PC-9 (cell line): ENCODE measurements at regions not wholly inside any gene's neighbourhood (a gene's known extent, or its start where the extent isn't known, plus 50 kb on each side); places are given as distances from the start of the nearest gene placed in this dataset.

Experiments used
- BruUV-seq: library from RNA; stranded (reverse); fragments of 400-500 nt; replicated peaks from 2 replicates; lab custom pipeline; 2021; lab: Mats Ljungman, UMichigan
- CTCF ChIA-PET: fragments of 300-600 bp; sonication (Branson Sonifier 250); formaldehyde crosslinking; loops from one replicate; lab custom pipeline; 2022; ENCODE audit warnings: antibody characterized with exemption; lab: Charles Lee
- POLR2A ChIA-PET: fragments of 300-600 bp; sonication (Branson Sonifier 250); formaldehyde crosslinking; loops from one replicate; lab custom pipeline; 2022; ENCODE audit warnings: antibody characterized with exemption; ENCODE audit not compliant: unreplicated experiment; lab: Charles Lee
- DNase-seq, 2 experiments: peaks; one replicate each; pipeline versions ENCODE4 v3.0.0 to v3.0.0-alpha.2; 2015 to 2022; ENCODE audit warnings: mixed read lengths in 1 of 2
- H2AFZ ChIP-seq: fragments of 200-600 bp; sonication (generic); 2 replicates; pipeline ENCODE4 v1.8.1; 2017; ENCODE audit warnings: antibody characterized with exemption
- H3F3A ChIP-seq: fragments of 200-600 bp; sonication (generic); 2 replicates; pipeline ENCODE4 v1.8.1; 2017; ENCODE audit warnings: antibody characterized with exemption, mild to moderate bottlenecking, low read depth; ENCODE audit not compliant: insufficient read depth
- H3K27ac ChIP-seq: fragments of 200-600 bp; sonication (generic); 2 replicates; pipeline ENCODE4 v1.6.1; 2016; ENCODE audit warnings: mixed run types
- H3K27me3 ChIP-seq: fragments of 200-600 bp; sonication (generic); 2 replicates; pipeline ENCODE4 v1.6.1; 2016; ENCODE audit warnings: low read depth, mixed run types; ENCODE audit not compliant: insufficient read depth
- H3K36me3 ChIP-seq: fragments of 200-600 bp; sonication (generic); 2 replicates; pipeline ENCODE4 v1.6.1; 2016; ENCODE audit warnings: low read depth, mixed run types
- H3K4me1 ChIP-seq: fragments of 200-600 bp; sonication (generic); replicated peaks from 2 replicates; pipeline ENCODE4 v1.6.1; 2016; ENCODE audit warnings: mixed run types; ENCODE audit not compliant: insufficient read depth
- H3K4me2 ChIP-seq: fragments of 200-600 bp; sonication (generic); 2 replicates; pipeline ENCODE4 v1.6.1; 2017; ENCODE audit warnings: mixed run types
- H3K4me3 ChIP-seq: fragments of 200-600 bp; sonication (generic); 2 replicates; pipeline ENCODE4 v1.6.1; 2016; ENCODE audit warnings: mixed run types
- H3K79me2 ChIP-seq: fragments of 200-600 bp; sonication (generic); 2 replicates; pipeline ENCODE4 v1.6.1; 2017; ENCODE audit warnings: low read depth, mixed run types
- H3K9me2 ChIP-seq: fragments of 200-600 bp; sonication (generic); 2 replicates; pipeline ENCODE4 v1.8.1; 2017; ENCODE audit warnings: mild to moderate bottlenecking; ENCODE audit not compliant: insufficient read depth
- H3K9me3 ChIP-seq: fragments of 200-600 bp; sonication (generic); 2 replicates; pipeline ENCODE4 v1.8.1; 2016; ENCODE audit warnings: low read depth; ENCODE audit not compliant: insufficient read depth
- H4K20me1 ChIP-seq: fragments of 200-600 bp; sonication (generic); 2 replicates; pipeline ENCODE4 v1.8.1; 2017; ENCODE audit not compliant: insufficient read depth
- EZH2 ChIP-seq: fragments of 200-600 bp; sonication (generic); IDR thresholded peaks from 2 replicates; pipeline ENCODE4 v1.8.0; 2017; ENCODE audit warnings: antibody characterized with exemption, low read depth
- intact Hi-C: fragments of 100-400 bp; cut with micrococcal nuclease; formaldehyde crosslinking; loops from one replicate; pipeline ENCODE4 v1.10.0; 2022; ENCODE audit not compliant: unreplicated experiment
- TF ChIP-seq, protein P1 (sequence below): fragments of 200-600 bp; sonication (generic); conservative IDR thresholded peaks from 2 replicates; pipeline ENCODE4 v1.6.1; 2017; ENCODE audit warnings: mixed run types, antibody characterized with exemption, mild to moderate bottlenecking, moderate library complexity

DNA sequence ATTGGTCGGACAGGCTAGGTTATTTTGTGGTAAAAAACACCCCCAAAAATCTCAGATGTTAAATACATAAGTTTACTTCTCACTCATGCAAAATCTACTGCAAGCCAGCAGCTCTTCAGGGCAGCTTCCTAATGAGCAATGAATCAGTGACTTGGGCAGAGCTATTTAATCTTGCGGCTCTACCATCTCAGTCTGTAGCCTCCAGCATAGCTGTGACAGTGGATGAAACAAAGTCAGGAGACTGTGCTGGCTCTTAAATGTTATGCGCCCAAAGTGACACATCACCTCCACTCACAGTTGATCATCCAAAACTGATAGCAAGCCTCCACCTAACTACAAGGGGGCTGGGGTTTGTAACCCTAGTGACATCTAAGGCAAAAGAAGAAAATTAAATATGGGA lies 571.9 kb downstream of the METTL4 start:
- Histone ChIP-seq H3K9me2 (no peaks in the 10 kb centered on the region; the same call in 1 of the 2 replicates), H3K27me3 (no peaks in the 10 kb centered on the region), H3K4me2 (no peak overlapping the region), H2AFZ (no peak overlapping the region), H3K36me3 (no peaks in the 10 kb centered on the region), H3K79me2 (no peaks in the 10 kb centered on the region), H3K27ac (no peak overlapping the region), H4K20me1 (no peaks in the 10 kb centered on the region), H3K9me3 (no peaks in the 10 kb centered on the region), H3K4me1 (no peaks in the 10 kb centered on the region), H3F3A (no peaks in the 10 kb centered on the region), H3K4me3 (no peak overlapping the region)
- ChIA-PET CTCF (no interaction called here), POLR2A (no interaction called here)
- BruUV-seq: no TSS peak
- DNase-seq: no peak
- TF ChIP-seq EZH2: no peak
- TF ChIP-seq, protein P1, sequence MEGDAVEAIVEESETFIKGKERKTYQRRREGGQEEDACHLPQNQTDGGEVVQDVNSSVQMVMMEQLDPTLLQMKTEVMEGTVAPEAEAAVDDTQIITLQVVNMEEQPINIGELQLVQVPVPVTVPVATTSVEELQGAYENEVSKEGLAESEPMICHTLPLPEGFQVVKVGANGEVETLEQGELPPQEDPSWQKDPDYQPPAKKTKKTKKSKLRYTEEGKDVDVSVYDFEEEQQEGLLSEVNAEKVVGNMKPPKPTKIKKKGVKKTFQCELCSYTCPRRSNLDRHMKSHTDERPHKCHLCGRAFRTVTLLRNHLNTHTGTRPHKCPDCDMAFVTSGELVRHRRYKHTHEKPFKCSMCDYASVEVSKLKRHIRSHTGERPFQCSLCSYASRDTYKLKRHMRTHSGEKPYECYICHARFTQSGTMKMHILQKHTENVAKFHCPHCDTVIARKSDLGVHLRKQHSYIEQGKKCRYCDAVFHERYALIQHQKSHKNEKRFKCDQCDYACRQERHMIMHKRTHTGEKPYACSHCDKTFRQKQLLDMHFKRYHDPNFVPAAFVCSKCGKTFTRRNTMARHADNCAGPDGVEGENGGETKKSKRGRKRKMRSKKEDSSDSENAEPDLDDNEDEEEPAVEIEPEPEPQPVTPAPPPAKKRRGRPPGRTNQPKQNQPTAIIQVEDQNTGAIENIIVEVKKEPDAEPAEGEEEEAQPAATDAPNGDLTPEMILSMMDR: no peak
- intact Hi-C loops: no loop called here

DNA sequence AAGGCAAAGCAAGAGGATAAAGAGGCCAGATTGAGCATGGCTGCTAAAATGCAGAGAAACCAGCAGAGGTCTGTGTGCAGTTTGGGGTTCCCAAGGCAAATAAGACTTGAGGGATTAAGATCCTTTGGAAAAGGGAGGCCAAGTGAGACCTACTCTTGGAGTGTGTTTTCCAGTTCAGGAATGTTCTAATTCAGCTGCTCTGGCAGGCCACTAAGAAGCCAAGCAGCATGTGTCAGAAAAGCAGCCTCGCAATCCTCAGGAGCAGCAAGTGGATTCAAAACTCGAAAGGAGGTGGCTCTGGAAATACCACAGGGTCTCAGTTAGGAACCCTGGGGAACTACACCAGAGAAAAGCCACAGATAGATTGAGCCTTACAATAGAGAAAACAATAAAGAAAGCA lies 569.2 kb downstream of the METTL4 start:
- POLR2A ChIA-PET: no interaction called here
- no peak for DNase-seq
- no peak overlapping the region for H3K4me2 ChIP-seq
- H2AFZ ChIP-seq: no peak overlapping the region
- no peak for TF ChIP-seq EZH2
- TF ChIP-seq, protein P1: no peak
- CTCF ChIA-PET: interaction anchor here (0.8 kb wide), 1 partner anchor 546 kb away, joined by 3 read pairs; no protein-coding TSS in a partner anchor
- no peaks in the 10 kb centered on the region for H3K9me3 ChIP-seq
- no peak overlapping the region for H3K27ac ChIP-seq
- H3K9me2 ChIP-seq: no peaks in the 10 kb centered on the region
- no peak overlapping the region for H3K4me3 ChIP-seq
- no TSS peak for BruUV-seq
- no peaks in the 10 kb centered on the region for H3K79me2 ChIP-seq
- no peaks in the 10 kb centered on the region for H3F3A ChIP-seq
- H4K20me1 ChIP-seq: no peaks in the 10 kb centered on the region
- intact Hi-C loops: no loop called here
- H3K4me1 ChIP-seq: no peaks in the 10 kb centered on the region
- no peaks in the 10 kb centered on the region for H3K36me3 ChIP-seq
- no peaks in the 10 kb centered on the region for H3K27me3 ChIP-seq

DNA sequence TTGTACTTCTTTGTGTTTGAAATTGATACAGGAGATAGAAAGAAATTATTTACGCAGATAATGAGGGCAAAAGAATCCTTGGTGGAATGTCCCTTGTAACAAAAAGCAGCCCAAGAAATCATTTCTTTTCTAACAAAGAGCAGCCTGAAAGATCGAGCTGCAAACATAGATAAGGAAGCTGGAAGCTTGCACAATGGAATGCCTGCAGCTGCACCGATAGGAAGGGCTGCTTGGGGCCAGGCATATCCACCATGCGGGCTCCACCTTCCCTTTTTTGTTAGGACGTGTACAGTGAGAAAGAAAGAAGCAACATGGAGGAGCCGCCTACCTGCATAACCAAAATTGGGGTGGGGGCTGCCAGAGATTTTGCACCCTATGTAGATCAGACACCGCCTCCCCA lies 568.7 kb downstream of the METTL4 start:
- ChIA-PET POLR2A (no interaction called here), CTCF (interaction anchor here (0.8 kb wide), 1 partner anchor 545 kb away, joined by 3 read pairs; no protein-coding TSS in a partner anchor)
- TF ChIP-seq, protein P1: no peak
- TF ChIP-seq EZH2: no peak
- H4K20me1 ChIP-seq: no peaks in the 10 kb centered on the region
- no peak overlapping the region for H3K4me2 ChIP-seq
- no peaks in the 10 kb centered on the region for H3K27me3 ChIP-seq
- H3K27ac ChIP-seq: no peak overlapping the region
- no TSS peak for BruUV-seq
- no peaks in the 10 kb centered on the region for H3K9me3 ChIP-seq
- no peaks in the 10 kb centered on the region for H3K79me2 ChIP-seq
- H3K36me3 ChIP-seq: no peaks in the 10 kb centered on the region
- intact Hi-C loops: no loop called here
- H3F3A ChIP-seq: no peaks in the 10 kb centered on the region
- H3K4me3 ChIP-seq: no peak overlapping the region
- no peak for DNase-seq
- no peak overlapping the region for H2AFZ ChIP-seq
- H3K9me2 ChIP-seq: no peaks in the 10 kb centered on the region
- H3K4me1 ChIP-seq: no peaks in the 10 kb centered on the region
